C4-2B (cell line): ENCODE measurements at regions not wholly inside any gene's neighbourhood (a gene's known extent, or its start where the extent isn't known, plus 50 kb on each side); places are given as distances from the start of the nearest gene placed in this dataset.

ENCODE experiments used
- H3K27ac ChIP-seq: fragments of 450-650 bp; 2 replicates; pipeline ENCODE4 v1.5.1; 2017
- CTCF ChIP-seq: fragments of 450-650 bp; conservative IDR thresholded peaks from 2 replicates; pipeline ENCODE4 v1.5.1; 2017; ENCODE audit warnings: mild to moderate bottlenecking
- ZFX ChIP-seq: fragments of 450-650 bp; IDR thresholded peaks from 2 replicates; pipeline ENCODE4 v1.6.1; 2017

- TF ChIP-seq ZFX (no peak), CTCF (no peak)
- no peak overlapping the region for H3K27ac ChIP-seq
Observed at GRCh38 chr10:111556666-111557065, 479.8 kb downstream of the ADRA2A start.

- TF ChIP-seq ZFX: no peak
- TF ChIP-seq CTCF: no peak
- no peak overlapping the region for H3K27ac ChIP-seq
Observed at GRCh38 chr10:111558211-111558610, 481.4 kb downstream of the ADRA2A start.

GRCh38 chr10:111560027-111560426 is 483.2 kb downstream of the ADRA2A start:
- H3K27ac ChIP-seq: no peak overlapping the region
- no peak for TF ChIP-seq ZFX
- no peak for TF ChIP-seq CTCF

- no peak overlapping the region for H3K27ac ChIP-seq
- TF ChIP-seq ZFX (no peak), CTCF (no peak)
Observed at GRCh38 chr10:111561124-111561523, 484.3 kb downstream of the ADRA2A start.

GRCh38 chr10:111565542-111565941 is 488.7 kb downstream of the ADRA2A start:
- TF ChIP-seq ZFX (no peak), CTCF (no peak)

GRCh38 chr10:111578076-111578475 is 501.2 kb downstream of the ADRA2A start:
- TF ChIP-seq CTCF (no peak), ZFX (no peak)

More at GRCh38 chr10:111565542-111565941, 488.7 kb downstream of the ADRA2A start:
- no peak overlapping the region for H3K27ac ChIP-seq

GRCh38 chr10:111579473-111579872 is 502.6 kb downstream of the ADRA2A start:
- H3K27ac ChIP-seq: no peak overlapping the region
- no peak for TF ChIP-seq ZFX
- TF ChIP-seq CTCF: no peak

More at GRCh38 chr10:111578076-111578475, 501.2 kb downstream of the ADRA2A start:
- H3K27ac ChIP-seq: no peak overlapping the region
